Activated T-cell treated with anti-CD3 and anti-CD28 coated beads for 4 hours (primary cell): ENCODE measurements at regions not wholly inside any gene's neighbourhood (a gene's known extent, or its start where the extent isn't known, plus 50 kb on each side); places are given as distances from the start of the nearest gene placed in this dataset.

Source experiments
- DNase-seq: peaks from one replicate; pipeline ENCODE4 v3.0.0-alpha.2; 2020

GRCh38 chr5:112630246-112631009 is 107.3 kb upstream of the APC start:
- DNase-seq: no peak

GRCh38 chr5:112634166-112634565 is 103.5 kb upstream of the APC start:
- no peak for DNase-seq

- DNase-seq: no peak
Measured at GRCh38 chr5:112634796-112635195, 102.9 kb upstream of the APC start.

GRCh38 chr5:112635276-112635675 is 102.4 kb upstream of the APC start:
- no peak for DNase-seq

- no peak for DNase-seq
Measured at GRCh38 chr5:112635771-112636731, 101.6 kb upstream of the APC start.

GRCh38 chr5:112636751-112637150 is 100.9 kb upstream of the APC start:
- no peak for DNase-seq

- no peak for DNase-seq
Measured at GRCh38 chr5:112637343-112637742, 100.3 kb upstream of the APC start.

GRCh38 chr5:112640546-112640945 is 97.1 kb upstream of the APC start:
- DNase-seq: no peak

- DNase-seq: no peak
Measured at GRCh38 chr5:112641515-112642110, 96.1 kb upstream of the APC start.

- DNase-seq: no peak
Measured at GRCh38 chr5:112642885-112643284, 94.8 kb upstream of the APC start.

- no peak for DNase-seq
Measured at GRCh38 chr5:112643339-112643971, 94.2 kb upstream of the APC start.

GRCh38 chr5:112646139-112646936 is 91.3 kb upstream of the APC start:
- no peak for DNase-seq

- no peak for DNase-seq
Measured at GRCh38 chr5:112647428-112647827, 90.3 kb upstream of the APC start.

- DNase-seq: no peak
Measured at GRCh38 chr5:112648264-112648663, 89.4 kb upstream of the APC start.

- DNase-seq: no peak
Measured at GRCh38 chr5:112649882-112650281, 87.8 kb upstream of the APC start.

- DNase-seq: no peak
Measured at GRCh38 chr5:112653638-112654205, 84.0 kb upstream of the APC start.

GRCh38 chr5:112655513-112655912 is 82.2 kb upstream of the APC start:
- no peak for DNase-seq

- DNase-seq: no peak
Measured at GRCh38 chr5:112656451-112656850, 81.2 kb upstream of the APC start.

- no peak for DNase-seq
Measured at GRCh38 chr5:112657804-112658203, 79.9 kb upstream of the APC start.

GRCh38 chr5:112660359-112660758 is 77.3 kb upstream of the APC start:
- no peak for DNase-seq

GRCh38 chr5:112663146-112663545 is 74.5 kb upstream of the APC start:
- DNase-seq: no peak

- DNase-seq: no peak
Measured at GRCh38 chr5:112668016-112668415, 69.7 kb upstream of the APC start.
